ENCODE measurements at regions not wholly inside any gene's neighbourhood (a gene's known extent, or its start where the extent isn't known, plus 50 kb on each side); places are given as distances from the start of the nearest gene placed in this dataset.

GRCh38 chr22:48240935-48241230, 1478.4 kb downstream of the TBC1D22A start (continued):
- no peak for TF ChIP-seq ZNF462 (CRISPR knock-in tag; IDR thresholded peaks at IDR 0.05)
- no peak for TF ChIP-seq ZNF114 (CRISPR knock-in tag; IDR thresholded peaks at IDR 0.05)
- TF ChIP-seq POLR2AphosphoS5 (IDR thresholded peaks at IDR 0.05; ENCODE audit: low read depth): no peak
- TF ChIP-seq STAT1 (IDR thresholded peaks at IDR 0.05; ENCODE audit: unreplicated experiment): no peak

- H3K9me2 ChIP-seq (ENCODE audit: insufficient read depth): no peaks in the 10 kb centered on the region
- H3K4me2 ChIP-seq: no peak overlapping the region
- Mint-ChIP-seq H3K9me3 (no peaks in the 10 kb centered on the region), H3K27me3 (ENCODE audit: insufficient read depth, low read depth, poor library complexity) (peaks cover 10% of the 10 kb centered on the region), H3K4me1 (peaks cover 18% of the 10 kb centered on the region), H3K36me3 (ENCODE audit: low read depth) (no peaks in the 10 kb centered on the region), H3K27ac (no peak overlapping the region), H3K4me3 (no peak overlapping the region)
- no peaks in the 10 kb centered on the region; the same call in 1 of the 2 replicates for H3K36me3 ChIP-seq (ENCODE audit: insufficient read depth)
- ATAC-seq: peak; percentile 23; the same call in 2 of the 3 replicates
- DNase-seq (ENCODE audit: low spot score): no peak
- H2AFZ ChIP-seq: no peak overlapping the region
- no peaks in the 10 kb centered on the region for H4K20me1 ChIP-seq (replicated peaks; ENCODE audit: insufficient read depth)
- H3K4me3 ChIP-seq: no peak overlapping the region
- no peaks in the 10 kb centered on the region for H3K27me3 ChIP-seq (ENCODE audit: insufficient read depth)
- H3F3A ChIP-seq (replicated peaks; ENCODE audit: low read depth): no peaks in the 10 kb centered on the region
- no peaks in the 10 kb centered on the region for H3K79me2 ChIP-seq (replicated peaks; ENCODE audit: insufficient read depth)
- H3K27ac ChIP-seq (ENCODE audit: low read depth): no peak overlapping the region
- peaks cover 3% of the 10 kb centered on the region; the same call in 1 of the 2 replicates for H3K4me1 ChIP-seq (ENCODE audit: insufficient read depth)
- TF ChIP-seq ZNF114 (CRISPR knock-in tag; IDR thresholded peaks at IDR 0.05) (no peak), POLR2AphosphoS5 (IDR thresholded peaks at IDR 0.05; ENCODE audit: low read depth) (no peak), EZH2 (IDR thresholded peaks at IDR 0.05; ENCODE audit: low read depth, unreplicated experiment) (no peak), JUNB (IDR thresholded peaks at IDR 0.05; ENCODE audit: unreplicated experiment) (no peak), ETS1 (IDR thresholded peaks at IDR 0.05) (no peak), CREB1 (CRISPR knock-in tag; IDR thresholded peaks at IDR 0.05; ENCODE audit: low read depth) (no peak), EZH2phosphoT487 (IDR thresholded peaks at IDR 0.05; ENCODE audit: unreplicated experiment) (no peak), REST (IDR thresholded peaks at IDR 0.05; ENCODE audit: unreplicated experiment) (no peak)
Measured at GRCh38 chr22:48240148-48240934, 1477.9 kb downstream of the TBC1D22A start.

Measured in GM23338 (cell line).